ENCODE measurements at regions not wholly inside any gene's neighbourhood (a gene's known extent, or its start where the extent isn't known, plus 50 kb on each side); places are given as distances from the start of the nearest gene placed in this dataset.
A peak's percentile ranks its signal among the peaks of the same experiment; 100 is the strongest.
"Not testable (repeated sequence)": the region's sequence is repeated elsewhere in the genome, so short reads cannot be mapped to it uniquely, and the experiment has no call there.

DNA sequence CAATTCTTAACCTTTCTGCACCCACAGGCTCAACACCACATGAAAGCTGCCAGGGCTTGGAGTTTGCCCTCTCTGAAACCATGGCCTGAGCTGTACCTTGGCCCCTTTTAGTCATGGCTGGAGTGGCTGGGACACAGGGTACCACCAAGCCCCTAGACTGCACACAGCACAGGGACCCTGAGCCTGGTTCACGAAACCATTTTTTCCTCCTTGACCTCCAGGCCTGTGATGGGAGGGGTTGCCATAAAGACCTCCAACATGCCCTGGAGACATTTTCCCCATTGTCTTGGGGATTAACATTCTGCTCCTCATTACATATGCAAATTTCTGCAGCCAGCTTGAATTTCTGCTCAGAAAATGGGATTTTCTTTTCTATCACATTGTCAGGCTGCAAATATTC, 113.4 kb downstream of the XPNPEP1 start:
- FAIRE-seq, result not testable (repeated sequence)

DNA sequence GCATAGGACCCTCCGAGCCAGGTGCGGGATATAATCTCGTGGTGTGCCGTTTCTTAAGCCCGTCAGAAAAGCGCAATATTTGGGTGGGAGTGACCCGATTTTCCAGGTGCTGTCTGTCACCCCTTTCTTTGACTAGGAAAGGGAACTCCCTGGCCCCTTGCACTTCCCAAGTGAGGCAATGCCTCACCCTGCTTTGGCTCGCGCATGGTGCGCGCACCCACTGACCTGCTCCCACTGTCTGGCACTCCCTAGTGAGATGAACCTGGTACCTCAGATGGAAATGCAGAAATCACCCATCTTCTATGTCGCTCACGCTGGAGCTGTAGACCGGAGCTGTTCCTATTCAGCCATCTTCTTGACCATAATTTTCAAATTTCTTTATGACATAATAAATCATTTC, 122.1 kb downstream of the XPNPEP1 start:
- not testable (repeated sequence) for FAIRE-seq

DNA sequence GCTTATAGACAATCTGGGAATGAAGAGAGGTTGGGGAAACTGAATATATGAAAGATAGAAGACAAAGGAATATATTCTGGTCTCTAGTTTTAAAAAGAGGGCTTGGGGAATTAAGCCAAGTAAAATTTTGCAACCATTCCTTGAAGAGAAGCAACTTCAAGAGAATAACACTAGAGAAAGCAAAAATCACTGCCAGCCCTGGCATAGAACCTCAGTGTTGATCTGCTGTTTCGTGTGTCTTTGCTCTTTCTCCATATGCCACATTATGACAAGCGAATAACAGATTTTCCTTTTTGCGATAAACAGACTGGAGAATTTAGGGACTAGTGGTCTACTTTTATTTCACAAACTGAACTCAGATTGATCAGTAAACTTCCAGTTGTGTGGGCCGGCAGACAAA, 132.7 kb downstream of the XPNPEP1 start:
- FAIRE-seq, result no peak

DNA sequence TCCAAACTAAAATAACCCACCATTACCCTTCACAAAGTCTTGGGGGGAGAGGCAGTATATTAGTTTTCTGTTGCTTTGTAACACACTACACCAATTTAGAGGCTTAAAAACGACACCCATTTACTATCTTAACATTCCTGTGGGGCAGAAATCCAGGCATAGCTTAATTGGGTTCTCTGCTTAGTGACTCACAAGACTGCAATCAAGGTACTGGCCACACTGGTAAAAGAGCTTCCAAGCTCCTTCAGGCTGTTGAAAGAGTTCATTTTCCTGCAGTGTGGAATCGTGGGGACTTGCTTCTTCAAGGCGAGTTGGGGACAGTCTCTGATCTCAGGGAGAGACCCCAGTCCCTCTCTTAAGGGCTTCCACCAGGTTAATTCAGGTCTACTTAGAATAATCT, 139.1 kb downstream of the XPNPEP1 start:
- no peak for FAIRE-seq

DNA sequence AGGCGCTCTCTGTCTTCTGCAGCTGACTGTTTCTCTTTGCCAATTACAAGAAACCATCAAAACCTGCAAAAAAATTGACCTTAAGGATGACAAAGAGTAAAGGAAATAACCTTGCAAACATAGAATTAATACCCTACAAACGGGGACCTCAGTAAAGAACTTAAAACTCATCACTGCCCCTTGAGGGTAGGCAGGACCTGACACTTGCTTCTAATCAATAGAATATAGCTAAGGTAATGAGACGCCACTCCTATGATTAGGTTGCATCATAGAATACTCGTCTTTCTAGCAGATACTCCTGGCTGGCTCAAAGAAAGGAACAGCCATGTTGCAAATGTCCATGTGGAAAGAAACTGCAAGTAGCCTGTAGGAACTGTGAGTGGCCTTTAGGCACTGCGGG, 140.0 kb downstream of the XPNPEP1 start:
- no peak for FAIRE-seq

DNA sequence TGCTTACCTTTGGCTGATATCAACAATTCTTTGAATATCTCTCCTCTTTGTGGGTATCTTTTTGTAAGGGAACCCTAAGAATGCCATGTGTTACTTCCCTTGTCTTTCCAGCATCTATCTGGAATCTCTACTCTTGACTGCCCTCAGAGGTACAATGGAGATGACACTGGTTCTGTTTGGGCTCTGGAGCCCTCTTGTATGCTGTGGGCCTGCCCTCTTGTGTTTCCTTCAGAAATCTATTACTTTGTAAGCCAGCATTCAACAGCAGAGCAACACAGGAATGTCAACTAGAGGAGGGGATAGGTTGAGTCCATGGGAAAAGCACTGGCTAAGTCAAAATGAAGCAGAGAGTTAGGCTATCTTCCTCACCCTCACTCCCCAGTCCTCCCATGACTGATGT, 142.3 kb downstream of the XPNPEP1 start:
- no peak for FAIRE-seq

DNA sequence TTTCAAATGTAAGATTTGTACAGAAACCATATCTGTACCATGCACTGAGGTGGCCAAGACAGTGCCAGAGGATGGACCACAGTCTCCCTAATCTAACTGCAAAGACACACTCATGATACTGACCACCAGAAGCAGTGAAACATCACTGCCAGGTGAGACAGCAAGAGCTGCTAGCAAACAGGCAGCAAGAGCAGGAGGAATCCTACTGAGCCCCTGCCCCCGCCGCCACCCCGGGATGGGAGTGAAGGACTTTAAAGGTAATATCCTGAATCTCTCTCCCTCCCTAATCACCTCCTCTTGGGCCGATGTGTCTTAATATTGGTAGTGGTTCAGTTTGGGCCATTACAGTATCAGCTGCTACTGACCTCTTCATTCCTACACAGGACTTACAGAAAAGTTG, 144.3 kb downstream of the XPNPEP1 start:
- no peak for FAIRE-seq

DNA sequence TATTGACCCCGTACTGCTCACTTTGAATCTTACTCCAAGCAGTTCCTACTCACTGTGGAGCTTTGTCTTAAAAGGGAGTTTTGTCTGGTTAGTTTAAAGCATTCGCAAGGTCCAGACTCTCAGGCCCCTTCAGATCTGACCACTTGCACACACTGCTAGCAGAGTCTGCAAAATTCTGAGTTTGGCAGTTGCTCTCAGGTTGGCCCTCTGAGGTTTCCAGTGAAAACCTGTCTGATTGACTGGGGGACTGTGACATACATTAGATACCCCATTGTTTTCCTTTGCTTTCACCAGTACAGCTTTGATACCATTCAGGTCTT, 149.2 kb downstream of the XPNPEP1 start:
- FAIRE-seq, result no peak

DNA sequence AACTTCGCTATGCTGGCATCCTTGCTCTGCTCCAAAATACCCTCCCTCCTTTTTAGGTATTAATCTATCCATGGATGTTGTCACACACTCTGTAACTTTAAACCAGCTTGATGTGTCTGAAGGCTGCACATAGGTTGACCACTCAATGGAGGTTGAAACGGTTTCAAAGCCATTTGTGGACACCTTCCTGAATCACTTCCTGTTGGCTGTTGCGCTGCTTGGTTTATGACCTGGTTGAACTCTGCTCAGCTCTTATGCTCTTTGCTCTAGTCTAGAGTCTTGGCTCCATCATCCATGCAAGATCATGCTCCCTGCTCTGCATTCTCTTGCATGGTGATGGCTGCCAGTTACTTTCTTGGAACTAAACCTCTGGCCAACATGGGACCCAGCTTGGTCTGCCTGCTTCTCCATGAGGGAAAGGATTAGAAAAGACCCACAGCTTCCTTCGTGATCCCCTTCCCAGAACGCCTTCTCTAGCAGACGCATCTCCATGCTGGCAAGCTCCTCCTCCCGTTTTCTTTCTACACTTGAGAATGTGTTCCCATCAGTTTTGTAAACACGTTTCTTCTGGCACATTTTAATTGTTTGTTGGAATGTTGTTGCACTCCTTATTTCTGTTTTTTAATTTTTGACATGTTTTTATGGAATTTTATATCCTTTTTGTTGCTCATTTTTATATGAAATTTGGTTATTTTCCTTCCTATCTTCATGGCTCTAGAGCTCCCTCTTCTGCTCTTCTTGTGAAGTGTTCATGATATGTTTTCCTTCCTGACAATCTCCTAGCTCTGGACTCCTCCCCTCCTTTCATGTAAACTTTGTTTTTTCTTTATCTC, 149.8 kb downstream of the XPNPEP1 start:
- peak; percentile 70 for FAIRE-seq

DNA sequence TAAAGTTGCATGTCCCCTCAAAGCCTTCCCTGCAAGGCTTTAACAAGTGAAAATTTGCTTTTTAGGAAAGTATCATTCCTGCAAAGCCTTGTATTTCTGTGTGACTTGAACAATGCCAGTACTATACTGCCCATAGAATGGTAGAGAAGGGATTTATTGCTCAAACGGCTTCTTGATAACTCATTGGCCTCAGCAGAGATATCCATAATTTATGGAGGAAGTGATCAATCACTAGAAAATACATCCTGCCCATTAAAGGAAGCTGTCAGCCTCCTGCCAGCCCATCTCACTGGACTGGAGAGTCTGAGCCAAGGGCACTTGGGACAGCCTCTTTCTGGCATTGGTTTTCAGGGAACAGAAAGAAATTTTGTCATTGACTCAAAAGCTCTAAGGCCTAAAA, 152.6 kb downstream of the XPNPEP1 start:
- FAIRE-seq, result no peak

DNA sequence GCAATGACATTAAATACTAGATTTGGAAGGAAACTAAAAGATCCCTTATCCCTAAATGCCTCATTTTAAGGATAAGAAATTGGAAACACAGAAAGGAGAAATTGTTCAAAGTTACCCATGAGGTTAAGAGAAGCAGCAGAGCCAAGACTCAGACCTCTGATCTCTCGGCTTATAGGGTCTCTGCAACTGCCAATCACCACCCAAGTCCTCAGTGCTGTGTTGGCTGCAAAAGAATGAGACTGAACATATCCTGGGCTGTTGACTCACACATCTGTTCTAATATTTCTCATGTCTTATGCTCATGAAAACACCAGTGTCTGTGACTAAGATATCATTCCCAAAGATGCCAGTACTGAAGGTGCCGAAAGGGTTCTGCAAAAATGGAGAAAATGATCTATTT, 153.3 kb downstream of the XPNPEP1 start:
- FAIRE-seq, result no peak

DNA sequence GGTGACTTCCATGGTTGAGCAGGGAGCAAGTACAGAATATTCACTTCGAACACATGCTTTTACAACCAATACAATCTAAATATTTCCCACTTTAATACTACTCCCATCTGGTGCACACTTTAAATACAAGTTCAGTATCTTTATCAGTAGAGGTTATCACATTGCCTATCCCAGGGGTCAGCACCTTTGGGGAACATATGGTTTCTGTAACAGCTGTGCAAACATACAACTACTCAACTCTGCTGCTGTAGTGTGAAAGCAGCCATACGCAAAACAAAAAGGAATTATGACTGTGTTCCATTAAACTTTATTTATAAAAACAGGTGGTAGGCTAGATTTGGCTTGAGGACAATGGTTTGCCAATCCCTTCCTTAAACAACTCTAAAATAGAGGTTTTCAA, 157.5 kb downstream of the XPNPEP1 start:
- FAIRE-seq, result no peak

DNA sequence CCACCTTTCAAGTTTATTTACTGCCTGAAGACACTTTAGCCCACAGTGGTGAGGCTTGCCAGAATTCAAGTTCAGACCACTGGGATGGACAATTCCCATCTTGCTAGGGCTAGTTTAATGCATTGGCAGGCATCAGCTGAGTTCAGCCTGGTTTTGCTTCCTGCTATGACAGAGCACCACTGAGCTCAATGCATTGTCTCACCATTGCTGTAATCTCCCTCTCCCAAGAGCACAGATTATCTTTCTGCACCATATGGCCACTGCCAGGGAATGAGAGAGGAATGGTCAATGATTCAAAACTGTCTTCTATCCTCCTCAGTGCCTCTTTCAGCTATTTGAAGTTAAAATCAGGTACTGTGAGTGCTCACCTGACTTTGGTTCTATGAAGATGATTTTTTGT, 160.8 kb downstream of the XPNPEP1 start:
- FAIRE-seq, result no peak

DNA sequence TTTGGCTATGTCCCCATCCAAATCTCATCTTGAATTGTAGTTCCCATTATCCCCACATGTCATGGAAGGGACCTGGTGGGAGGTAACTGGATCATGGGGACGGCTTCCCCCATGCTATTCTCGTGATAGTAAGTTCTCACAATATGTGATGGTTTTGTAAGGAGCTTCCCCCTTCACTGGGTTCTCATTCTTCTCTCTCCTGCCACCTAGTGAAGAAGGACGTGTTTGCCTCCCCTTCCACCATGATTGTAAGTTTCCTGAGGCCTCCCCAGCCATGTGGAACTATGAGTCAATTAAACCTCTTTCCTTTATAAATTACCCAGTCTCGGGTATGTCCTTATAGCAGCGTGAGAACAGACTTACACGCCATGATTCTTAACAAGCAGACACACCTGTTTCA, 165.6 kb downstream of the XPNPEP1 start:
- FAIRE-seq, result not testable (repeated sequence)

DNA sequence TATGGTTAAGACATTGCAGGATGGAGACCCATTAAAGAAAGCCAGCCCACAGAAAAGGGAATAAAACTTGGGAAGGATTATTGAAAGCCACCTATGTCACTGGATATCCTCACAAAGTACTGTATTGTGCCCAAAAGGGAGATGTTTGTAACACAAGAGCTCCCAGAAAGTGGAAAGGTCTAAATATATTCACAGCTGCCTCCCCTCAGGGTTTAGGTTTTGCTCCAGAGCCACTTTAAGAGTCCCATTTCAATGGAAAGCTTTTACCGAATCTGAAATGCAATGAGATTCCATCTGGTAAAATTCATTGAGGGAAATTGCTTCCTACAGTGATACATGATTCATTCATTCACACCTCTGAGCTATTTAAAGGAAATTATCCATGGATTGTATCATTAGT, 176.4 kb downstream of the XPNPEP1 start:
- no peak for FAIRE-seq

DNA sequence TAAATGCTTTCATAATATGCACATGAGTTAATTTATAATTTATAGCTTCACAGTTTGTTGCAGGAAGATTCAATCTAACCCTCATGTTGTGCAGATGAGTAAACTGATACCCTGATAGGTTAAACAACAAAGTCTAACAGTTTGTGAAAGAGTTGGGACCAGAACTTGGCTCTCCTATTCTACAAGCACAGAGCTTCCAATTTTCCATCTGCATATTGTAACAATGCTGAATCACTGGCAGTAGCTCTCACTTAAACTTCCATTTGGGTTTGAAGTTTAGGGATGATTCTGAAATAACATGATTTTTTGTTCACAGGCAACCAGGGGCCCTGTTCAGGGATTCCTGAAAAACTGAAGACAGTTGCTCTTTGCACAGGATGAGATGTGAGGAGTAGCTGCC, 179.3 kb downstream of the XPNPEP1 start:
- FAIRE-seq, result no peak

DNA sequence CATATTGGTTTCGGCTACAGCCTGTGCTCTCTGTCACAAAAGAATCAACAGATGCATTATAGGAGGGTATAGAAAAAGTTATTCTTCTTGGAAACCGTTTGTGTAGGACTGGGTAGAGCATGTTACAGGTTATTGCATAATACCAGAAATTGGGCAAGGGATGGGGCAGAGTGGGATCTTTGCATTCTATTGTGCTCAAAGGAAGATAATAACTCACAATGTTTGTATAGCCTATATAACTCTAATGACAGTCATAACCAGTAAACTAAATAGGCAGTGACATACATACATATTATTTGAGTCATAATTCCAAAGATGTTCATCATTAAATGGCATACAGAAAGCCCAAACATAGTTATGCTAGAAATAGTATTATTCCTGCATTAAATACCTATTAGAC, 179.7 kb downstream of the XPNPEP1 start:
- FAIRE-seq, result no peak

DNA sequence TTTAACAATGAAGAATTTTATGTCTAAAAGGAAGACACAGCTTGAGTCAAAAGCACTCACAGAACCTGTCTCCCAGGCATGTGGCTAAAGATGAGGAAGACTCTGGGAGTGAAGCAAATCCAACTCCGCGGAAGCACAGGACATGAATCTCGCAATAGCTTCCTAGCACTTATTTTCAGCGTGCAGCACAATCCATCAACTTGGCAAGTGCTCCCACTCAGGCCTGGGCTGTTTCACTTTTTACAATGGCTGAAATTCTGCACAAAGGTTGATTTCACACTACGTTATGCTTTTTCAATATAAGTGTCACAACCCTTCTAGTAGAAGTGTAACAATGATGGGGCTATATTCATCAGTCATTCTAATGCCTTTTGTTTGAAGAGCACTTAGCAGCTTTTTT, 180.2 kb downstream of the XPNPEP1 start:
- FAIRE-seq, result no peak

DNA sequence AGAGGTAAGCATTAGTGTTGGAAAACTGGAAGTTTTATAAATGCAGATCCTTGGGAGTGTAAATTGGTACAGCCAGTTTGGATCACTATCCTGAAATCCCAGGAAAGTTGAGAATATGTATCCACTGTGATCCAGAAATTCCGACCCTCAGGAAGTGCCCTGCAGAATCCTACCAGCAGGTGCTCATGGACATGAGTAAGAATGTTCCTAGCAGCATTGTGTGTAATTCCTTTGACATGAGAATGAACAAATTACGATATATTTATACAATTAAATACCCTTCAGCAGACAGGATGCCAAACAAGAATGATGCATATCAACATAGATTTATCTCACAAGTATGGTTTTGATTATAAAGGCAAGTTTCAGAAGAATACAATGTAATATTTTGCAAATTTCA, 181.6 kb downstream of the XPNPEP1 start:
- no peak for FAIRE-seq

DNA sequence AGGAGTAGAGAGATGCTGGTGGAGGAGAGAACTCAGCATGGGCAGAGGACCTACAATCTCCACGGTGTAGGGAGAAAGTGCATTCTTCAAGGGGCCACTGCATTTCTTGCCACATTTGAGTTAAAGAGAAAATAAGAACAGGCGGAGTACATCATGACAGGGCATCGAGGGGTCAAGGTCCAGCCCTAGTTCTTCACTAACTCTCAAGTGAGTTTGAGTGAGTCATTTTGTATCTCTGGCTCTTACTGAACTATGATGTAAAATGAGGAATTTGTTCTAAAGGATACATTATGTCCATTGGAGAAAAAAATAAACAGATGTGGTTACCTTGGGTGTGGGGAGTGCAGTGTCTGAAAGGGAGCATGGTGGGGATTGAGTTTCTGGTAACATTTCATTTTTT, 182.9 kb downstream of the XPNPEP1 start:
- FAIRE-seq, result no peak

DNA sequence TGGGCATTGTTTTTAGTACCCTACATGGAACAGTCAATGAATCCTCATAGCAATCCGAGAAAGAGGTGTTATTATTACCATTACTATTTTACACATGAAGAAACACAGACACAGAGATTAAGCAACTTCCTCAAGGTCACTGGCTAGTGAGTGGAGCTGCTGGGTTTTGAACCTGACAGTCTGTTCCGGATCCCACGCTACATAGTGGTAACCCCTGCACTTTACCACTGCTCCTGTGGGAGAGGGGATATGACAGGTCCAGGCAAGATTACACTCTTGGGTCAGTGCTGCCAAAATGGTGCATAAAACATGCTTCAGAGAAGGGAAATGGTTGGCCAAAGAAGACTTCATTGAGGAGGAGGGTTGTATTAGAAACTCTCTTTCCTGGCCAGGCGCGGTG, 185.7 kb downstream of the XPNPEP1 start:
- FAIRE-seq, result no peak

DNA sequence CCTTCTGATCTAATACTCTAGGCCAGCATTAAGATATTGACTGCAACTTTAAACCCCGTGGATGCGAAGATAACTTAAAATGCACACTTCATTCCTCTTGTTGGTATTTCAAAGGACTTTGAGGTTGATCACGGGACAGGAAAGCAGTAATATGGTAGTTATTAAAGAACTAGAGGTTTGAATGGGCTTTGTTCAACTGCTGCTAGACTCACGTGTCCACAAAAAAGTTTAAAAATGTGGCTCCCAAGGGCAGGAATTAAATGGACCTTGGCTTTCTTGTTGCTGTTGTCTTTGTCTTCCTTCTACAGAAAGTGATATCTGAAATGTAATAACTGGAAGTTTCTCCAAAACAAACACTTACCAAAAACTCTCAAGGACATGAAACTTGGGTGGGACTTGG, 186.3 kb downstream of the XPNPEP1 start:
- no peak for FAIRE-seq

DNA sequence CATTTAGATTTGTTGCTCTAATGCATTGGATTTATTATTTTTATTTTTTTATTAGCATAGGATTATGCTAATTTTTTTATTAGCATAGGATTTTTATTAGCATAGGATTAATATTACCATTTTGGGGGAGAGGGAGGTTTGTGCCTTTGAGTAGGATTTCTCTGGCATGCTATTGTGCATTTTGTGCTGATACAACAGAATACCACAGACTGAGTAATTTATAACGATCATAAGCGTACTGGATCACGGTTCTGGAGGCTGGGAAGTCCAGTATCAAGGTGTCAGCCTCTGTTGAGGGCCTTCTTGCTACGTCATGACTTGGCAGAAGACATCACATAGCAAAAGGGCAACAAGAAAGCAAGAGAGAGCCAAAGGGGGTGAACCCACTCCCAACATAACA, 187.5 kb downstream of the XPNPEP1 start:
- no peak for FAIRE-seq

DNA sequence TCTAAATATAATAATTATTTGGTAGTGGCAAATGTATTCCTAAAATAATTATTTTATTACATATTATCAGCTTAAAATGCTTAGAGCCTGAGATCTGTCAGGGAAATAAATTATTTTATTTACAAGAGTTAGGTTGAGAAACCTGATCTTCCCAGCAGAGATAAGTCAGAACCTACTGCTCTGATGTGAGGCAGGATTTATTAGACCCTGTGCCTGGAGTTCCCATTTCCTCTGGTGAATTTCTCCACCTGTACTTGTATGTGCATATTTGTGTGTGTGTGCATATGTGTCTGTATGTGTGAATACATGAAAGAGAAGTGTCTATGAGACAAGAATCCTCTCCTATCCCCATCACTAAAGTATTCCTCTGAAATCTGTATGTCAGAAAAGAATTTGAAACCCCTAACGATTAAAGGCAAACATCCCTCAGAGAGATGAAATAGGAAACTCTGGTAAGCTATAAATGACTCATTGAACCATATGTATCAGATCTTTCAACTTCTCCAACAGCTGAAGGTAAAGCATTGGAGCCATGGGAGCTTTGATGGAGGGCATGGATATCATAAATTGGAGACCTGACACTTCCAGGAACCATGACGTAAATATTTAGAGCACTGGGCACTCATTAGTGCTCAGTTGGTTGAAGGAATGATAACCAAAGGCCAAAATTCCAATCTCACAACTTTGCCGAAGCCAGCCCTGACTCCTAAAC, 190.9 kb downstream of the XPNPEP1 start:
- FAIRE-seq, result no peak

DNA sequence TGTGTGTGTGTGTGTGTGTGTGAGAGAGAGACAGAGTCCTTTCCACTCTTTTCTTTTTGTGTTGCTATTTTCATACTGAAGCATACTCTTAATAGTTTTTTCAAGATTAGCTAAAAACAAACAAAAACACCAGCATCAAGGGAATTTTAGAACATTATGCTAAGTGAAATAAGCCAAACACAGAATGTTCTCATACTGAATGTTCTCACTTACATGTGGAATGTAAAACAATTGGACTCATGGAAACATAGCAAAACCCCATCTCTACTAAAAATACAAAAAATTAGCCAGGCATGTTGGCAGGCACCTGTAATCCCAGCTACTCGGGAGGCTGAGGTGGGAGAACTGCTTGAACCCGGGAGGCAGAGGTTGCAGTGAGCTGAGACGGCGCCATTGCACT, 193.4 kb downstream of the XPNPEP1 start:
- FAIRE-seq, result not testable (repeated sequence)
